ENCODE measurements at regions not wholly inside any gene's neighbourhood (a gene's known extent, or its start where the extent isn't known, plus 50 kb on each side); places are given as distances from the start of the nearest gene placed in this dataset.

- ATAC-seq (ENCODE audit: low read depth) (no peak), DNase-seq (ENCODE audit: low spot score) (no peak)
- Histone ChIP-seq H3K4me1 (ENCODE audit: insufficient read depth, poor library complexity, severe bottlenecking) (peaks cover 5% of the 10 kb centered on the region), H3K27me3 (ENCODE audit: insufficient read depth, poor library complexity, severe bottlenecking) (no peaks in the 10 kb centered on the region), H3K27ac (ENCODE audit: poor library complexity, severe bottlenecking) (no peak overlapping the region), H3K9me3 (ENCODE audit: severe bottlenecking) (no peaks in the 10 kb centered on the region), H3K36me3 (ENCODE audit: low read depth) (no peaks in the 10 kb centered on the region), H3K4me3 (ENCODE audit: severe bottlenecking) (no peak overlapping the region)
- TF ChIP-seq, protein P1, sequence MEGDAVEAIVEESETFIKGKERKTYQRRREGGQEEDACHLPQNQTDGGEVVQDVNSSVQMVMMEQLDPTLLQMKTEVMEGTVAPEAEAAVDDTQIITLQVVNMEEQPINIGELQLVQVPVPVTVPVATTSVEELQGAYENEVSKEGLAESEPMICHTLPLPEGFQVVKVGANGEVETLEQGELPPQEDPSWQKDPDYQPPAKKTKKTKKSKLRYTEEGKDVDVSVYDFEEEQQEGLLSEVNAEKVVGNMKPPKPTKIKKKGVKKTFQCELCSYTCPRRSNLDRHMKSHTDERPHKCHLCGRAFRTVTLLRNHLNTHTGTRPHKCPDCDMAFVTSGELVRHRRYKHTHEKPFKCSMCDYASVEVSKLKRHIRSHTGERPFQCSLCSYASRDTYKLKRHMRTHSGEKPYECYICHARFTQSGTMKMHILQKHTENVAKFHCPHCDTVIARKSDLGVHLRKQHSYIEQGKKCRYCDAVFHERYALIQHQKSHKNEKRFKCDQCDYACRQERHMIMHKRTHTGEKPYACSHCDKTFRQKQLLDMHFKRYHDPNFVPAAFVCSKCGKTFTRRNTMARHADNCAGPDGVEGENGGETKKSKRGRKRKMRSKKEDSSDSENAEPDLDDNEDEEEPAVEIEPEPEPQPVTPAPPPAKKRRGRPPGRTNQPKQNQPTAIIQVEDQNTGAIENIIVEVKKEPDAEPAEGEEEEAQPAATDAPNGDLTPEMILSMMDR (IDR thresholded peaks at IDR 0.05; ENCODE audit: poor library complexity, severe bottlenecking): no peak
Observed at GRCh38 chr15:87747087-87747486, 509.5 kb downstream of the NTRK3 start.

DNA sequence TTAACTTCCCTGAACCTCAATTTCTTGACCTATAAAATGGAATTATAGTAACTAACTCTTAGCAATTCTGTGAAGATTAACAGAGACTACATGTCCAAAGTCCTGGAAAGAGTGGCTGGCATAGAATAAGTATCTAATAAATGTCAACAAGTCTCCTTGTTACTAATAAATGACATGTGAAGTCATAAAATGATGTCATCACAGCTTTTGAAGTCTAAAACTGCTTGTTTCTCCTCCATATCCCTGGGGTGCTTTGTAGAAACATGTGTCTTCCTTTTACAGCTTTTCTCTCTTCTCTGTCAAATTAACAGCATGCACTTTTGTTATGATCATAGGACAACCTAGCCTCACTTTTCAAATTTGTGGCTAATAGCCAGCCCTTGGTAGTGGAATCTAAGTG, 510.2 kb downstream of the NTRK3 start:
- TF ChIP-seq, protein P1 (IDR thresholded peaks at IDR 0.05; ENCODE audit: poor library complexity, severe bottlenecking): no peak
- Histone ChIP-seq H3K9me3 (ENCODE audit: severe bottlenecking) (no peaks in the 10 kb centered on the region), H3K36me3 (ENCODE audit: low read depth) (no peaks in the 10 kb centered on the region), H3K4me1 (ENCODE audit: insufficient read depth, poor library complexity, severe bottlenecking) (no peaks in the 10 kb centered on the region), H3K27me3 (ENCODE audit: insufficient read depth, poor library complexity, severe bottlenecking) (no peaks in the 10 kb centered on the region), H3K27ac (ENCODE audit: poor library complexity, severe bottlenecking) (no peak overlapping the region), H3K4me3 (ENCODE audit: severe bottlenecking) (no peak overlapping the region)
- no peak for ATAC-seq (ENCODE audit: low read depth)
- DNase-seq (ENCODE audit: low spot score): no peak

DNA sequence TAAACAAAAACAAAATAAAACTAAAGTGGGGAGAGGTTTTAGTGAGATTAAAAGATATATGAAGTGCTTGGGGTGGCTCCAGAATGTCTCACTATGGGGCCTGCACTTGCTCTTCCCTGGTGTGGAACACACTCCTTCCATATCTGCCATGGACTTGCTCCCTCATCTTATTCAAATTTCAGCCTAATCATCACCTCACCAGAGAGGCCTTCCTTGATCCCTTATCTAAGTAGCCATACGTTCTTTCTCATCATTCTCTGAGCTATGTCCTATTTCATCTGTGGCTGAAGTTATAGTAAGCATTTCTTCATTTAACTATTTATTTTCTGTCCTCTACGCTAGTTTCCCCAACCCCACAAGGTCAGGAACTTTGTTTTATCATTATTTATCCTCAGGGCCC, 511.7 kb downstream of the NTRK3 start:
- ATAC-seq (ENCODE audit: low read depth) (no peak), DNase-seq (ENCODE audit: low spot score) (no peak)
- Histone ChIP-seq H3K27me3 (ENCODE audit: insufficient read depth, poor library complexity, severe bottlenecking) (no peaks in the 10 kb centered on the region), H3K36me3 (ENCODE audit: low read depth) (no peaks in the 10 kb centered on the region), H3K4me1 (ENCODE audit: insufficient read depth, poor library complexity, severe bottlenecking) (no peaks in the 10 kb centered on the region), H3K27ac (ENCODE audit: poor library complexity, severe bottlenecking) (no peak overlapping the region), H3K9me3 (ENCODE audit: severe bottlenecking) (no peaks in the 10 kb centered on the region), H3K4me3 (ENCODE audit: severe bottlenecking) (no peak overlapping the region)
- TF ChIP-seq, protein P1 (IDR thresholded peaks at IDR 0.05; ENCODE audit: poor library complexity, severe bottlenecking): no peak

DNA sequence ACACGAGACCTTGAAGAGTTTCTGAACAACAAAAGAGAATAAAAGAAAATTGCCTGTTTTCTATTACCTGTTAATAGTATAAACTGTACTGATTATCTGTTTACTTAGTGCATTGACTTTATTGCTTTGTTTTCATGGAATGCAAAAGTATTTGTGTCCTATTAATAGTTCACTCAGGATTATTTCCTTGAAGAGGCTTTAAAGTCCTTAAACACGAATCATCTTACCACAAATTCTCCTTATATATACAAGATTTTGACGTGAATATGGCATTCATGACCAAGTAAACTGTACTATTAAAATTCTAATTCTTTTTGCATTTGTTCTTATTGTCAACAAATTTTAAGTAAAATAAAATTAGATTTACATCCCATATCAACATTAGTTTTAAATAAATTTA, 513.0 kb downstream of the NTRK3 start:
- no peaks in the 10 kb centered on the region for H3K9me3 ChIP-seq (ENCODE audit: severe bottlenecking)
- H3K36me3 ChIP-seq (ENCODE audit: low read depth): no peaks in the 10 kb centered on the region
- no peak overlapping the region for H3K4me3 ChIP-seq (ENCODE audit: severe bottlenecking)
- ATAC-seq (ENCODE audit: low read depth) (no peak), DNase-seq (ENCODE audit: low spot score) (no peak)
- no peaks in the 10 kb centered on the region for H3K27me3 ChIP-seq (ENCODE audit: insufficient read depth, poor library complexity, severe bottlenecking)
- H3K4me1 ChIP-seq (ENCODE audit: insufficient read depth, poor library complexity, severe bottlenecking): no peaks in the 10 kb centered on the region
- TF ChIP-seq, protein P1 (IDR thresholded peaks at IDR 0.05; ENCODE audit: poor library complexity, severe bottlenecking): no peak
- no peak overlapping the region for H3K27ac ChIP-seq (ENCODE audit: poor library complexity, severe bottlenecking)

DNA sequence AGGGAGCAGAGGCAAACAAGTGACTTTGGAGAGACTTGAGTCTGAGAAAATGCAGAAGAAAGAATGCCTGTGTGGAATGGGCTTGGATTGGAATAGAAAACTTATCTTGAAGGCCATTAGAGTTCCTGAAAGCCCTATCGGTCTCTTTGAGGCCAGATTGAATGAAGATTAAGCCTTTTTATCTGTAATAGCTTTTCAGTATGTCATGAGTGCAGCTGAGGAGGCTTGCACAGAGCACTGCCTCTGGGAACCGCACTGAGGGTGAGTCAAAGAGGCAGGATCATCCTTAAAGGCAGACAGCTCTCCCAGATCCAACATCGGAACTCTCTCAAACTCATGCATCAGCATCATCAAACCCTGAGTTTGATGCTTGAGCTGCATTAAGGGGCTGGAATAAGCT, 515.2 kb downstream of the NTRK3 start:
- Histone ChIP-seq H3K4me3 (ENCODE audit: severe bottlenecking) (no peak overlapping the region), H3K36me3 (ENCODE audit: low read depth) (no peaks in the 10 kb centered on the region), H3K27me3 (ENCODE audit: insufficient read depth, poor library complexity, severe bottlenecking) (no peaks in the 10 kb centered on the region), H3K9me3 (ENCODE audit: severe bottlenecking) (no peaks in the 10 kb centered on the region), H3K4me1 (ENCODE audit: insufficient read depth, poor library complexity, severe bottlenecking) (no peaks in the 10 kb centered on the region), H3K27ac (ENCODE audit: poor library complexity, severe bottlenecking) (no peak overlapping the region)
- TF ChIP-seq, protein P1 (IDR thresholded peaks at IDR 0.05; ENCODE audit: poor library complexity, severe bottlenecking): no peak
- DNase-seq (ENCODE audit: low spot score): no peak
- no peak for ATAC-seq (ENCODE audit: low read depth)

Data from RWPE2 (cell line).